GM18502 (cell line): ENCODE measurements at regions not wholly inside any gene's neighbourhood (a gene's known extent, or its start where the extent isn't known, plus 50 kb on each side); places are given as distances from the start of the nearest gene placed in this dataset.

Experiments
- ATAC-seq: cut with Tn5 transposase; IDR thresholded peaks from one replicate; pipeline ENCODE4 v1.9.1; 2021; ENCODE audit warnings: mild to moderate bottlenecking; ENCODE audit not compliant: unreplicated experiment, poor library complexity

DNA sequence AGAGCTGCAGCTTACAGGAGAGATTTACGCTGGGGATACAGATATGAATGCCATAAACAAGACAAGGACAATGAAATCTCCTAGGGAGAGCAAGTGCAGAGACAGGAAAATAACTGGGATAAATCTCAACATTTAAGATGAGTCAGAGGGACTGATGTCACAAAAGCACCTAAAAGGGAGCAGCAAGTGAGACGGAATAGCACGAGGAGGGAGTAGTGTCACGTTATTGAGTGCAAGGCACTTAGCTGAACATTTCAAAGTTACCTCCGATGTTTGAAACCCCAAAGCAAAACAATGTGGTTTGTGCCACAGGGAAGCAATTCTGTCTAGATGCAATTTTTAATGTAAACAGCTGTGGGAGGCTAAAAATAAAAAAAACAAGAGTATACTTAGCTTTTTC lies 1131.7 kb upstream of the EYS start:
- ATAC-seq, result no peak

DNA sequence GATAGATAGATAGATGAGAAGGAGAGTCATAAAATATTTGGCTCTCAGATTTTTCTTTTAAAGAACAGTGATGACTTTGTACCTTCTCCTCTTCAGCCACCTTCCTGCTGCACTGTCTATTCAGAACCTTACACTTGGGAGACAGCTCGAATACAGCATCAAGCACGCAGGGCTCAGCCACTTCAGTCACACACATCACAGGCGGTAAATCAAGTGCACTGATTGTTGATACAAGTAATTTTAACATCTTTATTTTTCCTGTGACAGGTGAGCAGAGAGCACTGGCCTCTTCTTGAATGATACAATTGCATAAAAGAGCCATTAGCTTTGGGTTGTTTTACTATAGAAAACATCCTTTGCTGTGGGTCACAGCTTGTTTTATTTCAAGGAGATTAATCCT lies 1118.5 kb upstream of the EYS start:
- ATAC-seq, result no peak

DNA sequence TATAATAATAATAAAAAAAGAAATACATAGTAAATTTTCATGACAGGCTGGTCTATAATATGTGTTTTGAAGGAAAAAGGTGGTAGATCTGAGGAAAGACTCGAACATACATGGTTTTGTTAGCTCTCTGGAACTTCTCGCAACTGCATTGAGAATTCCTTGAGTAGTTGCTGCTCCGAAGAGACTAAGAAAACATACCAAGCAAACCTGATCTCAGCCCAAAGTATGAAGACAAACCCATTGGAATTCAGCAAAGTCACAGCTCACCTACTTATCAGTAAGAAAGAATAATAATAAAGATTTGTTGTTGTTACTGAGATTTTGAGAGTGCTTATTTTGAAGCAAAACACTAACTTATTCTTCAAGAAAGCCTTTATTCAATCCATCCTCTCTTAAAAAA lies 1107.1 kb upstream of the EYS start:
- ATAC-seq, result no peak

DNA sequence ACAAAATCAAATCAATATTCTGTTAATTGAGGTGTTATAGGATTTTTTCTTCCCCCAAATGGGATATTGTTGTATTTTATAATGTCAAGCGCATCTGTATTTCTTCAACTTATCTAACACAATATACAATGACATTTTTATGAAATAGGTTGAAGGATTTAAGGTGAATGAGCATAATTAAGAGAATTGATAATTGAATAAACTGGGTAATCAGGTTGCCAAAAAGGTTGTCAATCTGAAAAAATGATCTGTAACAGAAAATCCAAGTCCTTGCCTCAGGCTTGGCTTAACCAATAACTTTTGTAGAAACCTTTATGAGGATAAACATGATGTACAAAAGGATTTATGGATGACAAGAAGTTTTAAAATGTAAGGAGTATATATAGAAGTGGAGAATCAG lies 1101.7 kb upstream of the EYS start:
- ATAC-seq, result no peak

DNA sequence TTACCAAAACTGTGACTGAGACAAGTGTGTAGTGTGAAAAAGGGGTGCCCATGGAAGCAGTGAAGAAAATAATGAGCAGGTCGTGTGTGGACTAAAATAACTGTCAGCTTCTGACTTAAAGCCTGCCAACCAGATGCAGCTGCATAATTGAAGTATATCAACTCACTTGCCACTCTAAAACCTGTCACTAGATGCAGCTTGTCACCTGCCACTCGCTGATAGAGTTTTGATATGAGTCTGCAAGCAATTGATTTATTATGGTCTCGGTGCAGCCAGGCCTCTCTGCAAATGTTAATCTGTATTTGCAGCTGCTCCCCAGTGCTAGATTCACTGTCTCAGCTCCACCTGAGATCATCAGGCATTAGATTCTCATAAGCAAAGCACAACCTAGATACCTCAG lies 1090.0 kb upstream of the EYS start:
- ATAC-seq, result no peak

DNA sequence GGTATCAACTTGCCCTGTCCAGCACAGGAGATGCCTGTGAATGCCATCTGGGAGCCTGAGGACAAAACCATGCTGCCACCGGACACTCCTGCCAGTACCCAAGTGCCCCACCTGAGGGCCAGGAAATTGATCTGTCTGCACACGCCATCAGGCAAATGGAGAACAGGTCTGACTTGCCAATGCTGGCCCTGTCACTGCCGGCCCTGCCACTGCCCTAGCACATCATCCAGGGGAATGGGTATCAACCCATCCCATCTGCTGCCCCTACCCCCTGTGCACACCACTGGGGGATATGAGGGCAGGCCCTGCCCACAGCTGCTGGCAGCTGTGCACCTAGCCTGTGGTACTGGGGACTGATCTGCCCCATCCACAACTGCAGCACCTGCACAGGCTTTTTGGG lies 1081.6 kb upstream of the EYS start:
- no peak for ATAC-seq

DNA sequence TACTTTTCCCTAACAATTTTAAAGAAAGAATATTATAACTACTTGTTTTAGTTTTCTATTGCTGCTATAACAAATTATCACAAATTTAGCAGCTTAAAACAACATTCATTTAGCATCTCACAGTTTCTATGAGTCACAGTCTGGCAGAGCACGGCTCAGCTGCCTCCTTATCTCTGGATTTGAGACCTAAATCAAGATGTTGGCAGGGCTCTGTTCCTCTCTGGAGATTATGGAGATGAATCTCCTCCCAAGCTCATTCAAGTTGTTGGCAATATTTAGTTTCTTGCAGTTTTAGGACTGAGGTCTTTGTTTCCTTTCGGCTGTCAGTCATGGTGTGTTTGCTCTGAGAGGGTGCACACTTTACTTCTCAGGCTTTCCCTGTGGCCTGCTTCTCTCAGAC lies 1065.8 kb upstream of the EYS start:
- ATAC-seq, result no peak

DNA sequence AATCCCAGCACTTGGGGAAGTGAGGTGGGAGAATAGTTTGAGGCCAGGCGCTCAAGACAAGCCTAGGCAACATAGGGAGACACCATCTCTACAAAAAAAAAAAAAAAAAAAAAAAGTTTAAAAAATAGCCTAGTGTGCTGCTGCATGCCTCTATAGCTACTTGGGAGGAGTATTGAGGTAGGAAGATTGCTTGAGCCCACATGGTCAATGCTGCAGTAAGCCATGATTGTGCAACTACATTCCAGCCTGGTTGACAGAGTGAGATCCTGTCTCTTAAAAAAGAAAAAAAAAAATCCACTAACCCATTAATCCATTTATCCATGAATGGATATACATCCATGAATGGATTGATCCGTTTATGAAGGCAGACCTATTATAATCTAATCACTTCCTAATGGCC lies 1064.6 kb upstream of the EYS start:
- no peak for ATAC-seq

DNA sequence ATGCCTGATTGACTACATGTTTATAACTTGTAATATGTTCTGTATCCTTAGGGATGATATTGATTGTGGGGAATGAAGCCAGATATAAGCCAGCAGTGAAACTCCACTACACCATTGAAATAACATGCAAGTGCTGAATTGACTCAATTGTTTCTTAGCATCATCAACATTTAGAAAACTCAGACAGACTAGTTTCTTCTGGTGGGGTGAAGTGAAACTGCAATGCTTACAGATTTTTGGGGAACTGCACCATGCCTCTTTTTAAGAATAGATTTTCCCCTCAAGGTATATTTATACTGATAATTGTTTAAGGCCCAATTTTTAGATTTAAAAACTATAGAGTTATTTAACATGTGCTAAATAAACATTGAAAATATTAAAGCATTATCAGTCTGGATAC lies 1044.6 kb upstream of the EYS start:
- no peak for ATAC-seq

DNA sequence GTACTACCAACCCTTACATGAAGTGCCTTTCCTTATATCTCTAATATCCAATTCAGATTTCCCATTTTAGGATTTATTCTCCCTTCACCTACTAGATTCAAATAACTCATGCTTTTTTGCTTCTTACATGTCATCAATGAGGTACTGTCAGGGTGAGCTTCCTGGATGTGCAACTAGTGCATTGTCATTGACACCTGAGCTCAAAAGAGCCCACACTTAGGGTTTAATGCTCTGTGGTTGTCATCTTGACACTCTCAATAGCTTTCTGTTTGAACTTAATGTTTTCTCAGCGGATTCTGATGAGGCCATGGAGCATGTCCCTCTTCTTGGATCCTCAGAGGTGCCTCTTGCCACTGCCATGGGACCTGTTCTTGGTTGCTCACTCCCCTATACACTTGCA lies 1033.3 kb upstream of the EYS start:
- no peak for ATAC-seq

DNA sequence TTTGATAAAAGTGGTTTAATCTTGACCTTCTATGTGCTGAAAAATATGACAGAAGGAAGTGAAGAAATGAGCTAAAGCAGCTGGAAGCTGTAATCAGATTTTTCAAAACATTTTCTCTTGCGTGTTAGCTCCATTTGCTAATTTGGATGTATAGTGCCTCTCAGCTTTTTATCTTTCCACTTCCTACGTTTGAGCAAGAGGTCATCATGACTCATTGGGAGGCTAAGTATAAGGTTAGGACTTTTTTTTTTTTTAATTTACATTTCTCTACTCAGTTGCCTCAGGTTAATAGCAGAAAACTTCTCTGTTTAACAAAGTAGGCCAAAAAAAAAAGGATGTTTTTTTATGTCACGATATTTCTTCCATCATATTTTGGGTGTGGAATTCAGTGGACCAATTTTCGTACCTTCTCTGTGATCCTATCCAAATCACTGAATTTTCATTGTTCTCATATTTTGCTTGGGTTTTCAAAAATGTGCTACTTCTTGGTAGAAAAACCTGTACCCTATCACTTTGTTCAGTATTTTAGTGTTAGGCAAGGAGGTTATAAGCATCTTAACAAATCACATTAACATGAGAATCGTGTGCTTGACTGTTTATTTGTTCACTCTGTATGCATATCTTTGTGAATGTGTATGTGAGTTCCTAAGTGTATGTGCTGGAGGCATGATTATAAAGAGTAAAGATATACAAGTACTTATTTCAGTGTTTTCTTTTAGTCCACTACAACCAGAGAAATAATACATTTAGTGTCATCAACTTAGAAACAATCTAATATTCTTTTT lies 1028.3 kb upstream of the EYS start:
- no peak for ATAC-seq

DNA sequence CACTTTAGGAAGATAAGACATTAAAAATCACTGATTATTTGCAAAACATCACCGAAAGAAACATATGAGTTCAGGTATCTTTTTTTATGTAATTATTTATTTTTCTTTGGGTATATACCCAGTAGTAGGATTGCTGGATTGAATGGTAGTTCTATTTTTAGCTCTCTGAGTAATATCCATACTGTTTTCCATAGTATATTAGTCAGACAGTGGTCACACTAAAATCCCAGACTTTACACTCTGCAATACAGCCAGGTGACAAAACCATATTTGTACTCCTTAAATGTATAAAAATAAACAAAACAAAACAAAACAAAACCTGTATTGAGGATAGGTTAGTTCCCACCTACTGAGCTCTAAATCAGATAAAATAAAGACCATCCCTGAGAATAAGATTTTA lies 1024.3 kb upstream of the EYS start:
- ATAC-seq, result no peak

DNA sequence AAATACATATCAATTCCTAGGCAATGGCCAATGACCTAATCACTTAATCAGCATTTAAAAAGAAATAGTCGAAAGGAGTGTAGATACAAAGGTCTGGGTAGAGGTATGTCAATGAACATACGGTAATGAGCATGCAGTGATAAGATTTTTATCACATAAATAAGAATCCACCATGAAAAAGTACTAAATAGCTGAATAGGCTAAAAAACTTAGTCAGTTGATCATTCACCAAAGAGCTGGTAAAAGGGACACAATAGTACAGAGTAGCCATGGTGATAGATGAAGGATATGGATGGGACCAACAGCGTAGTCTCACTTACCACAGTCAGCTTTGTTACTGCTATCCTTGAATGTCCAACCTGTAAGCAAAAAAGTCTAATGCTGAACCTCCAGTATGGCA lies 1018.6 kb upstream of the EYS start:
- ATAC-seq, result no peak

DNA sequence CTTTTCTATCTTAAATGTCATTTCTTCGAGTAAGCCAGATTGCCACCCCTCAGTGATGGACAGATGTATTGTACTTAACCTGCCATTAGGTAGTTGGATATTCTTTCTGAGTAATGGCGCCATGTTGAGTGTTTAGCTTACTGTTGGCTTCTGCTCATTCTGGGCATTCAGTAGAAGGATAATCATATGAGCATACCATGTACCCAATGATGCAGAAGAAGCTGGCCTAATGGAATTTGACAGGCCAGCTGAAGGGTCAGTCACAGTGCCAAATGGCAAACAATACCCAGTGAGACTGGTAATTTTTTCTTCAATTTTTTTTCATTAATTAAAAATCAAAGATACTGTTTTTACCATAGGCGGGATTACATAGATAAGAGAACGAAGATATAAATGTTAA lies 1010.8 kb upstream of the EYS start:
- no peak for ATAC-seq

DNA sequence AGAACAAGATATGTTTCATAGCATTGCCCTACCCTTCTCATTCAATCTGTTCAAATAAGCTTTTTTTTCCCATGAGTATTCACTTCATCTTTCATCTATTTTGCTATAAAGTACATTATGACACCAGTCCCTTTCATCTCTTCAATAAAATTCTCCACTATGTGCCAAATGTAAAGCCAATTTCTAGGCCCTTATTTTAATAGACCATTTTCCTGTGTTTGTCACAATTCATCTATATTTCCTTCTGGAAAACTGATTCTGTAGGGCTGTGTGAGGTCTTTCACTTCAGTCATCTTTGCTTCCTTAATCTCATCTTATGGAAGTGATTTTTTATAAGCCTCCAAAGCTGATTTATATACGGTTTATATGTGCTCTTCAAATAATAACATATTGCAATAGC lies 992.4 kb upstream of the EYS start:
- ATAC-seq, result no peak

DNA sequence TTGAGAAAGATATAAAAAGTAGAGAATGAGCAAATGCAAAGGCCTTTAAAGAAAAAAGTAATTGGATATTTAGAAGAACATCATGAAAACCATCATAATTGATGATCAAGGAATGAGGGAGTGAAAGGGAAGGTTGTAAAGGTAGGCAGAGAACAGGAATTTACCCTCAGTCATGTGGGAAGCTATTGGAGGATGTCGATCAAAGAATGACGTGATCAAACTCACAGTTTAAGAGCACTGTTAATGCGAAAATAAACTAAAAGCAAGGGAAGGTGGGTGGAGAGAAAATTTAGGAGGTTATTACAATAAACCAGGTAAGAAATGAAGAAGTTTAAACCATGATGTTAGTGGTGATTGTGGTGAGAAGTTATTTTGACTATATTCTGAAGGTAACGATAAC lies 982.6 kb upstream of the EYS start:
- no peak for ATAC-seq

DNA sequence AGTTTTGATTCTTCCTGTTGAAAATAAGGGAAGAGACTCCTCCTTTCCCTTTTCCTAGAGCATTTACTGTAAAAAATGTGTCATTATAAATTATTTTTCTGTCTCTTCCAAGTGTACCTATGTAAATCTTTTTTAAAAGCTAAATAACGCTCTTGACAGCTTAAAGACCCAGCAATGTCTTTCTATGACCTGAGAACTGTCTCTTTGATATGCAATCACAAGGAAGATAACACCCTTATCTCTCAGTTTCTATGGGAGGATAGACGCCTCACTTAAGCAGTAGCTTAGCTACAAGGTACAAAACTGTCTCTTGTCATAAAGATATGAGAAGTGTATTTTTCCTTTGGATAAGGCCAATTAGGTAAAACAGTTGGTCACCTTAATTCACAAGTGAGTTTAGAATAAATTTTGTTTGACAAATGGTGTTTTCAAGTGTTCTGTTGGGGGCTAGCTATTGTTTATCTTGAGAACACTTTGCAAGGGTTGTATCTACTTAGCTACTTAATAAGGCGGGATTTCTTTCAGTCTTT lies 980.6 kb upstream of the EYS start:
- no peak for ATAC-seq

DNA sequence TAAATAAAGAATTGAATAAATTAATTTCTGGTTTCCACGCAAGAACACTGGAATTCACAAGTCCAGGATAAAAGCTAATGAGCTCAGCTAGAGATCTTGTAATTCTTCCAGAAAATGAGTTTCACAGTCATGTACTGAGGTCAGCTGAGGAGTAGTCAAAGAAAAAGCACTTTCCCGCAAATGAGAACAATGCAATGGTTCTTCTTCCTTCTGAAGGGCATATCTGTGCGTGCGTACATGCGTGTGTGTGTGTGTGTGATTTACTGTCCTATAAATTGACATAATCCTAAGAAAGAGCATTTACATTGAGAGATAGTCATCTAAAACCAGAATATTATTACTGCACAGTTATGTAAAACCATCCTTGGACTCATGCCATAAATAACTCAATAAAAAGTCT lies 968.9 kb upstream of the EYS start:
- no peak for ATAC-seq

DNA sequence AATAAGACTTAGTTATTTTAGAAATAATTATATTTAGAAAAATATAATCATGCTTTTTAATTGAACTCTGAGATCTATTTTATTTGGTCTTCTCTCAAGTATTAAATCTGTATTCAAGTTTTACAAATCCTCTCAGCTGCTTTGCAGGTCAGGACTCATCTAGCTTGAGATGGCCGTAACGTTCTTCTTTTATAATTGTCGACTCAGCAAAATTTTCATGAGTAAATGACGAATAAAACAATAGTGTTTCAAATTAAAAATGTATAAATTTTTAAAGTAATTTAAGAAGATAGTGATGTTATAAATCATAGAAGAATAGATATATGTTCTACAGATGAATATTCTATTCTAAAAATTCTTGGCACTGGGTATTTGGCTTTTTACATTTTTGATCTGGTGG lies 957.1 kb upstream of the EYS start:
- no peak for ATAC-seq

DNA sequence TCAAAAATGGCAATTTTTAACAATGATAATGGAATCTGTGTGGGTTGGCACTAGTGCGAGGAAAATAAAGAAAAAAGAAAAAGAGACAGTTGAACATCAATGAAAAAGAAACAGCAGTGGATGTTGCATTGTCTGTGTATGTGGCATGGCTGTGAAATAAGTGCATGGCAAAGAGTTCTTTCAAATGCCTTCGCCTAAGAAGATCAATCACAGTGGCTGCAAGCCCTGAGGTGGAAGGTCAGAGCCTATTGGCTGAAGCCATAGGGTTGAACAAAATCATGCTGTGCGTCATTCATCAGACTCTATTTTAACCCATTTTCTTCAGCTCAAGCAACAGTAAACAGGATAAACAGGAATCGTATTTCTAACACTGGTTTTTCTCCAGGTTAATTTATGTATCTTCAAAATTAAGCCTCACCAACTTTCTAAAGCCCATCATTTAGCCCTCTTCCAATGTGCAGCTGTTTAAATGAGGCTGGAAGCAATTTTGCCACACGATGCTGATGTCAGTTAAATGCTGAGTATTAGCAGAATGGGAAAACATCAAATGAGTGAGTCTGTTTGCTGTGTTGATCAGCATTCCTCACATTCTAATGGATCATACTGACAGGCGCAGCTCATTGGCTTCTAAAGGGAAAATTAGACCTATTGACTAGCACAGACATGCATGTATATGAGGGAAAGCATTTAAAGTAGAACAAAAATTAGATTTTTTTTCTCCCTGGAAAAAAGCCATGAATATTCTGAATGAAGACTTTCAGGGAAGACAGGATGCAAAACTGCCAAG lies 955.9 kb upstream of the EYS start:
- ATAC-seq, result no peak

DNA sequence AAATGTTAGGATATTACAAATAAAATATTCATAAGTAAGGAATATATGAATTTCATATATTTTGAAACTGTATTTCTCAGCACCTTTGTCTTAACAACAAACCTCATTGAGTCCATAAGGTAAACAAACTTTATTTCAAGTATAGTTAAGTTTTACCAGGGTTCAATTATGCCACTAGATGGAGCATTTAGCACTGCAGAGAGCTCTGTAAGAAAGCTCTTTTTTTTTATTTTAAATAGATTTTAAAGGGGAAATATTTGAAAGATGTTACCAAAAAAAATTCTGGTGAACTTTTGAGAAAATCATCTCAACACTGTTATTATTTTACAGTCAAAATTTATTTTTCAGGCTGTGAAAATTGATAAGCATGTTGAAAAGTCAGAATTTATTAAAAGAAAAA lies 955.2 kb upstream of the EYS start:
- ATAC-seq, result no peak

DNA sequence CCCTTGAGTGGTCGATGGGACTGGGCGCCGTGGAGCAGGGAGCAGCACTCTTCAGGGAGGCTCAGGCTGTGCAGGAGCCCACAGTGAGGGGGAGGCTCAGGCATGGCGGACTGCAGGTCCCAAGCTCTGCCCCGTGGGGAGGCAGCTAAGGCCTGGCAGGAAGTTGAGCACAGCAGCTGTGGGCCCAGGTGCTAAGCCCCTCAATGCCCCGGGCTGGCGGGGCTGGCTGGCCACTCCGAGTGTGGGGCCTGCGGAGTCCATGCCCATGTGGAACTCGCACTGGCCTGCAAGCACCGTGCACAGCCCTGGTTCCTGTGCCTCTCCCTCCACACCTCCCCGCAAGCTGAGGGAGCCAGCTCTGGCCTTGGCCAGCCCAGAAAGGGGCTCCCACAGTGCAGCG lies 948.4 kb upstream of the EYS start:
- ATAC-seq, result no peak
